ENCODE measurements at regions not wholly inside any gene's neighbourhood (a gene's known extent, or its start where the extent isn't known, plus 50 kb on each side); places are given as distances from the start of the nearest gene placed in this dataset.

DNA sequence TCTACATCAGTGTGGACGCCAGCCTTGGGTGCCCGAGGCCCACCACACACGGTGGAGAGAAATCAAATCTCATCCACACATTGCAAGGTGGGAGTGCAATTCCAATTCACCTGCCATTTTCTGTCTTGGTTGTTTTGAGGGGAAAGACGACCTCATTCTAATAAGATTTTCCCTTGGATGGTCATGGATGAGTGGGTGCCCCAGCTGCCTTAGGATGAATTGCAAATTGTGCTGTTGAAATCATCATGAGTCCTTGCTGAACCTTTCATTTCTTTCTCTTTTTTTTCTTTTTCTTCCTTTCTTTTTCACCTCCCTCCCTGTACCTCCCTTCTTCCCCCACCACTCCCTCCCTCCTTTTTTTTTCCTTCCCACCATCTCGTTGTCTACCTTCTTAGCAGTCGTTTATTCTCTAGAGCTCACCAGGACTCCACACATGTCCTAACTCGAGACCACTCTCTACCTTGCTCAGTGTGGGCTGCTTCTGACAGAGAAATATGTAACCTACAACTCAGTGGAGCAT, 266.9 kb upstream of the NFE2L3 start:
- Histone ChIP-seq H3K36me3 (replicated peaks) (no peaks in the 10 kb centered on the region), H3K27ac (no peak overlapping the region), H3K4me3 (ENCODE audit: low read depth, low read length) (no peak overlapping the region), H3K27me3 (replicated peaks) (no peaks in the 10 kb centered on the region)
- no peak for DNase-seq
- TF ChIP-seq, protein P1, sequence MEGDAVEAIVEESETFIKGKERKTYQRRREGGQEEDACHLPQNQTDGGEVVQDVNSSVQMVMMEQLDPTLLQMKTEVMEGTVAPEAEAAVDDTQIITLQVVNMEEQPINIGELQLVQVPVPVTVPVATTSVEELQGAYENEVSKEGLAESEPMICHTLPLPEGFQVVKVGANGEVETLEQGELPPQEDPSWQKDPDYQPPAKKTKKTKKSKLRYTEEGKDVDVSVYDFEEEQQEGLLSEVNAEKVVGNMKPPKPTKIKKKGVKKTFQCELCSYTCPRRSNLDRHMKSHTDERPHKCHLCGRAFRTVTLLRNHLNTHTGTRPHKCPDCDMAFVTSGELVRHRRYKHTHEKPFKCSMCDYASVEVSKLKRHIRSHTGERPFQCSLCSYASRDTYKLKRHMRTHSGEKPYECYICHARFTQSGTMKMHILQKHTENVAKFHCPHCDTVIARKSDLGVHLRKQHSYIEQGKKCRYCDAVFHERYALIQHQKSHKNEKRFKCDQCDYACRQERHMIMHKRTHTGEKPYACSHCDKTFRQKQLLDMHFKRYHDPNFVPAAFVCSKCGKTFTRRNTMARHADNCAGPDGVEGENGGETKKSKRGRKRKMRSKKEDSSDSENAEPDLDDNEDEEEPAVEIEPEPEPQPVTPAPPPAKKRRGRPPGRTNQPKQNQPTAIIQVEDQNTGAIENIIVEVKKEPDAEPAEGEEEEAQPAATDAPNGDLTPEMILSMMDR (IDR thresholded peaks at IDR 0.05; ENCODE audit: low read depth, low read length, missing control alignments) = no peak
- in situ Hi-C loops (cut with HindIII; ENCODE audit: low pct_ligation_motif_present, low sequenced_read_pairs) = no loop called here

DNA sequence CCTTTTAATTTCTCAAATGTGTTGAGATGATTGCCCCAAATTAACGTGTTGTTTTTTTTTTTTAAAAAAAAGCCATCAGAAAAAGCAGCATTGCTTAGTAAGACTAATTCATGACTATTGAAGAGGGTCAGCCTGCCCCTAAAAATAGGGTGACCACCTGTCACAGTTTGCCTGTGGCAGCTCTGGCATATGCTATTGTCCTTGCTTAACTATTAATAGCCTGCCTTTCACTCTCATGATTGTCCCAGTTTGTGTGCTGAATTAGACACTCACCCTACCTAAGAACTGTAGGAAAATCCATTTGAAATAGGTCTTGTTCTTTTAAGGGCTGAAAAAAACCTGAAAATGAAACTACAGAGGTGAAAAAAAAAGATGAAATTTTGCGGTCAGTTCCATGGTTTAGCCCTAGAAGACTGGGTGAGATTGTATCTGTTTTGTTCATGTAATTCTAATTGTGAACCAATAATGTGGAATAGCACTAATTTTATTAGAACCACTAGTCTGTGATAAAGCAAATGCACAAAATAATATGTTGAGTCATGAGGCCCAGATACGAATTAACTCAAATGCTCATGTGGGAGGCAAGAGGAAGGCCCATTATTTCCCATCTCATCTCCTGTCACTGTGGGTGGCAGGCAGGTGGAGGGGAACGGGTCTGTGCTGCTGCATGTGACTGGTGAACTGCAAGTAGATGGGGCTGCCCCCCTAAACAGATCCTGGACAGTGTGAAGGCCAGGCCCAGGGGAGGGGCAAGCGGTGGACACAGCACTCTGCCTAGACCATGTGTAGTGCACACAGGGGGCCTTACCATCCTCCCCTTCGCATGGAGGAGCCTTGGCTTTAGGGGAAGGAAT, 265.4 kb upstream of the NFE2L3 start:
- in situ Hi-C loops (cut with HindIII; ENCODE audit: low pct_ligation_motif_present, low sequenced_read_pairs) = no loop called here
- H3K27me3 ChIP-seq (replicated peaks) = no peaks in the 10 kb centered on the region
- H3K36me3 ChIP-seq (replicated peaks) = no peaks in the 10 kb centered on the region
- TF ChIP-seq, protein P1 (IDR thresholded peaks at IDR 0.05; ENCODE audit: low read depth, low read length, missing control alignments) = no peak
- no peak overlapping the region for H3K4me3 ChIP-seq (ENCODE audit: low read depth, low read length)
- no peak for DNase-seq
- no peak overlapping the region for H3K27ac ChIP-seq

DNA sequence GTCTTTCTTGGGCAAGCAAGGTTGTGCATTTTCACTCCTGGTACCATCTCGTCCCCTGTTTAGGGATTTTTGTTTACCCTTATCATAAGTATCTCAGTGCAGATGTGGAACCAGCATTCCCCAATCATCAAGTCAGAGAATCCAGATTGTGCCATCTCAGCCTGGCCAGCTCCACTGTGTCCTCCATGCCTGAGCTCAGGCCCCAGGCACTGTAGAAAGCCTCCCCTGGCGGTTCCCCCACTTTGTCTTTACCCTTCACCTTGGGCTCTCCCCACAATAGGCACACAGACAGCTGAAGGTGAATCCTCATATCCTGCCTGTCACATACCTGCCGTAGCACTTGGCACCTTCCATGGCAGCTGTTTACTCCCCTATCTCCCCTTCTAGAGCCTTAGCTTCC, 264.7 kb upstream of the NFE2L3 start:
- Histone ChIP-seq H3K36me3 (replicated peaks) (no peaks in the 10 kb centered on the region), H3K27ac (no peak overlapping the region), H3K4me3 (ENCODE audit: low read depth, low read length) (no peak overlapping the region), H3K27me3 (replicated peaks) (no peaks in the 10 kb centered on the region)
- DNase-seq = no peak
- in situ Hi-C loops (cut with HindIII; ENCODE audit: low pct_ligation_motif_present, low sequenced_read_pairs) = no loop called here
- TF ChIP-seq, protein P1 (IDR thresholded peaks at IDR 0.05; ENCODE audit: low read depth, low read length, missing control alignments) = no peak

DNA sequence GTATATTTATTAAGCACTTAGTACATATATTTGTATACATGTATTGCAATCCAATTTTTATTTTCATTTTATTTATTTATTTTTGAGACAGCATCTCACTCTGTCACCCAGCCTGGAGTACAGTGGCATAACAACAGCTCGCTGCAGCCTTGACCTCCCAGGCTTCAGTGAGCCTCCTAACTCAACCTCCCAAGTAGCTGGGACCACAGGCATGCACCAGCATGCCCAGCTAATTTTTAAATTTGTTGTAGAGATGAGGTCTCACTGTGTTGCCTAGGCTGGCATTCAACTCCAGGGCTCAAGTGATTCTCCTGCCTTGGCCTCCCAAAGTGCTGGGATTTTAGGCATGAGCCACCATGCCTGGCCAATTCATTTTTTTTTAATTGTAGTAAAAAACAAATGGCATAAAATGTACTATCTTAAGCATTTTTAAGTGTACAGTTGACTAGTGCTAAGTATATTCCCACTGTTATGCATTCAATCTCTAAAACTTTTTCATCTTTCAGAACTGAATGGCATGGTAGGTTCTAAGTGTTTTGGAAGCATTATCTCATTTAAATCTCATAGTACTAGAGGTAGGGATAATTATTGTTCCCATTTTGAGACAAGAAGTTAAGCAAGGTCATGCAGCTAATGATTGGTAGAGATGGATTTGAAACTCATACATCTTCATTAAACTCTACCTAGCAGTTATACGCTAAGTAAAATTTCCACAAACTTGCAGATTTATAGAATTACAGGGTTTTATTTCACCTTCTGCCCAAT, 264.0 kb upstream of the NFE2L3 start:
- no peak for DNase-seq
- no peaks in the 10 kb centered on the region for H3K27me3 ChIP-seq (replicated peaks)
- no peak overlapping the region for H3K4me3 ChIP-seq (ENCODE audit: low read depth, low read length)
- TF ChIP-seq, protein P1 (IDR thresholded peaks at IDR 0.05; ENCODE audit: low read depth, low read length, missing control alignments) = no peak
- H3K27ac ChIP-seq = no peak overlapping the region
- in situ Hi-C loops (cut with HindIII; ENCODE audit: low pct_ligation_motif_present, low sequenced_read_pairs) = no loop called here
- no peaks in the 10 kb centered on the region for H3K36me3 ChIP-seq (replicated peaks)

DNA sequence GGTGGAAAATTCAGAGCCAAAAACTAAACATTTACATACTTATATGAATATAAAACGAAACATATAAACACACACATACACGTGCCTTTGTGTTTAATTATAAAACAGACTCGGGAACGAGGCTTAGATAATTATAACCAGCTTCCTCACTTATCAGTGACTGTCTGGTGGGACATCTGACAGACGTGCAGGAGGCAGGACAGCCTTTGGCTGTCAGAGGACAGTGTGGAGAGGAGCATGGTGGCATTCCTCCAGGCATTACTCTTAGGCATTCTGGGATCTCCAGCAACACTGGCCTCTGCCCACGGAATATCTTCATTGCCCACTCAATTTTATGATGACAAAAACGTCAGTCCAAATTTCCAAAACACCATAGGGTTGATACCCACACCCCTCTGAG, 262.2 kb upstream of the NFE2L3 start:
- in situ Hi-C loops (cut with HindIII; ENCODE audit: low pct_ligation_motif_present, low sequenced_read_pairs) = no loop called here
- DNase-seq = no peak
- H3K4me3 ChIP-seq (ENCODE audit: low read depth, low read length) = no peak overlapping the region
- no peak overlapping the region for H3K27ac ChIP-seq
- no peaks in the 10 kb centered on the region for H3K36me3 ChIP-seq (replicated peaks)
- TF ChIP-seq, protein P1 (IDR thresholded peaks at IDR 0.05; ENCODE audit: low read depth, low read length, missing control alignments) = no peak
- no peaks in the 10 kb centered on the region for H3K27me3 ChIP-seq (replicated peaks)

All from brain microvascular endothelial cell (primary cell).